Fibroblast of mammary gland (primary cell): ENCODE measurements at regions not wholly inside any gene's neighbourhood (a gene's known extent, or its start where the extent isn't known, plus 50 kb on each side); places are given as distances from the start of the nearest gene placed in this dataset.
"Not testable (repeated sequence)": the region's sequence is repeated elsewhere in the genome, so short reads cannot be mapped to it uniquely, and the experiment has no call there.

ENCODE experiments used
- DNase-seq: peaks from one replicate; pipeline ENCODE4 v3.0.0-alpha.2; 2010; ENCODE audit warnings: low read depth
- H3K4me3 ChIP-seq: 2 replicates; pipeline ENCODE4 v1.5.1; 2011; ENCODE audit warnings: low read depth, mild to moderate bottlenecking, low read length, moderate library complexity; ENCODE audit not compliant: control insufficient read depth
- TF ChIP-seq, protein P1 (sequence below): conservative IDR thresholded peaks from 2 replicates; pipeline ENCODE4 v1.5.1; 2011; ENCODE audit warnings: low read depth, low read length, inconsistent platforms; ENCODE audit not compliant: control insufficient read depth, insufficient read depth

DNA sequence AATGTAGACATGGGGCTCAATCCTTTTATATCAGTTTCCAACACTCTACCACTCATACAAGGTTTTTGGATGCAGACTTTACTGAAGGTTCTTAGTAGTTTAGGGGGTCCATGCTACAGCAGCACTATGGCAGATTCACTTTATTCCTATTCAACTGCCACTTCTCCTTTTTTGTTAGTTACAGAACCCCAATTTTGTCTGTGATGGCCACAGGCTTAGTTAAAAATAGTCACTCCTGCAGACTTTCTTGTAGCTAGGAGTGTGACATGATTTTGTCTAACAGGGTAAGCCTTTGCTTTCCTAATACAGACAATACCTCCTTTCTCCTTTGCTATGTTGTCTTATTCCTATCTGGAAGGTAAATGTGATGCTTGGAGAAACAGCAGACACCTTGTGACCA is 90.0 kb upstream of the SLC24A3 start:
- TF ChIP-seq, protein P1, sequence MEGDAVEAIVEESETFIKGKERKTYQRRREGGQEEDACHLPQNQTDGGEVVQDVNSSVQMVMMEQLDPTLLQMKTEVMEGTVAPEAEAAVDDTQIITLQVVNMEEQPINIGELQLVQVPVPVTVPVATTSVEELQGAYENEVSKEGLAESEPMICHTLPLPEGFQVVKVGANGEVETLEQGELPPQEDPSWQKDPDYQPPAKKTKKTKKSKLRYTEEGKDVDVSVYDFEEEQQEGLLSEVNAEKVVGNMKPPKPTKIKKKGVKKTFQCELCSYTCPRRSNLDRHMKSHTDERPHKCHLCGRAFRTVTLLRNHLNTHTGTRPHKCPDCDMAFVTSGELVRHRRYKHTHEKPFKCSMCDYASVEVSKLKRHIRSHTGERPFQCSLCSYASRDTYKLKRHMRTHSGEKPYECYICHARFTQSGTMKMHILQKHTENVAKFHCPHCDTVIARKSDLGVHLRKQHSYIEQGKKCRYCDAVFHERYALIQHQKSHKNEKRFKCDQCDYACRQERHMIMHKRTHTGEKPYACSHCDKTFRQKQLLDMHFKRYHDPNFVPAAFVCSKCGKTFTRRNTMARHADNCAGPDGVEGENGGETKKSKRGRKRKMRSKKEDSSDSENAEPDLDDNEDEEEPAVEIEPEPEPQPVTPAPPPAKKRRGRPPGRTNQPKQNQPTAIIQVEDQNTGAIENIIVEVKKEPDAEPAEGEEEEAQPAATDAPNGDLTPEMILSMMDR: no peak
- H3K4me3 ChIP-seq: no peak overlapping the region
- DNase-seq: no peak

DNA sequence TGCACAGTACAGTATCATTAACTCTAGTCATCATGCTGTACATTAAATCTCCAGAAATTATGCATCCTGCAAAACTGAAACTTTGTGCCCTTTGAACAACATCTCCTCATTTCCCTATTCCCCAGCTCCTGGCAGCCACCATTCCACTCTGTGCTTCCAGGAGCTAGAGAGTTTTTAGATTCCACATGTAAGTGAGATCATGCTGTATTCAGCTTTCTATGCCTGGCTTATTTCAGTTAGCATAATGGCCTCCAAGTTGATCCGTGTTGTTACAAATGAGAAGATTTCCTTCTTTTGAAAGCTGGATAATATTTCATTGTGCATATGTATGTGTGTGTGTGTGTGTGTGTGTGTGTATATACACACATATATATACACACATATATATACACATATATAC is 86.9 kb upstream of the SLC24A3 start:
- DNase-seq: no peak
- TF ChIP-seq, protein P1: no peak
- no peak overlapping the region for H3K4me3 ChIP-seq

DNA sequence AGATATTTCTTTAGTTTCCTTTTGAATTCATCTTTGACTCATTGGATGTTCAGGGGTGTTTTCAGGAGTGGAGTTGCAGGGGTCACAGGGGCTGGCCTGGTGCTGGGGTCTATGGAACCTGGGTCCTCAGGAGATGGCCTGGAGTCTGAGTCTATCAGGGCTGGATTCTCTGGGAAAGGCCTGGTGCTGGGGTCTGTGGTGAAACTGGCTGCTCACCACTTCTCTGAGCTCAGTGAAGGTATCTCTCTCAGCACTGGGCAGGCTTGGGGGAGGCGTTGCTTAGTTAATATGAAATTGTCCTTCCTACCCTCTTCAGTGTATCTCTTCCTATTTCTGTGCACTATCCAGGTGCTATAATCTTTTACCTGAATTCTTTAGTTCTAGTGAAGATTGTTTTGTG is 83.1 kb upstream of the SLC24A3 start:
- DNase-seq: no peak
- TF ChIP-seq, protein P1: no peak
- H3K4me3 ChIP-seq: no peak overlapping the region

DNA sequence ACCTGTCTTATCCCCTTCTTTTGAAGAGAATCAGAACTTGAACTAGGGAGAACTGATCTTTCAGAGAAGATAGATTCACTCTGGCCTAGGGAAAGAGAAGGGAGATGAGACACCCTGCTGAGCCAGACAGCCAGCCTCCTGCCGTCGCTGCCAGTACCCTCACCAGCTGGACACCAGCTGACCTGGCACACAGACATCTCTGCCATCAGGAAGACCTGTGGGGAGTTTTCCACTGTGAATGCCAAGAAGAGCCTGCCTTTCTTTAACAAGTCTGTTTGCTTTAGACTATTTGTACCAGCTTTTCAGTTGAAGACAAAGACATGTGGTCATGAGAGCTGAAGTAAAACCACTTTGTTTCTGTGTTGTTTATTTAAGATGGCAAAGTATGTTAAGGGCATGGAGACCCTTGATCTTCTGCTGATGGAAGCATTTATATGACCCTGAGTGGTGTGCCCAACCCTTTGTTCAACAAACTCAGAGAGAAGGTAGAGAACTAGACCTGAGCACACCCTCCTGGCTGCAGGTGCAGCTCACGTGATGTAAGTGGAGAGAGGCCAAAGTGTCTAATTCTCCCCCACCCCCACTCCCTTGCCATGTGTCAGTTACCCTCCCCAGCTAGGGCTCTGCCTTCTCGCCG is 82.3 kb upstream of the SLC24A3 start:
- no peak for DNase-seq
- H3K4me3 ChIP-seq: no peak overlapping the region
- TF ChIP-seq, protein P1: no peak

DNA sequence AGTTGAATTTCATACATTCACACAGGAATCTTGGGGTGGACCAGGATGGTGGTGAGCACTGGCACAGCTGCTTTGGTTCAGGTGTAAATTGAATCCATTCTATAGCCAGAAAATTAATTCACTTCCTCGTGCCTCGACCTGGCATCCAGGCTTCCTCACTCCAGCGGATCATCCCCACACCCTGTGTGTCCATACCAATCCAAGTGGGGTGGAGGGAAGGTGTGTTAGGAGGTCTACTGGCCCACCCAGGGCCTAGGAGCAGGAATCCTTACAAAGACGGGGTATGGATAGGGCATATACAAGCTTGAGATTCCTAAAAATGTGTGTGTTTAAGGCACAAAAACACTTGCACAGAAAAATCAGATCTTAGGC is 81.8 kb upstream of the SLC24A3 start:
- DNase-seq: no peak
- no peak overlapping the region for H3K4me3 ChIP-seq
- TF ChIP-seq, protein P1: no peak

DNA sequence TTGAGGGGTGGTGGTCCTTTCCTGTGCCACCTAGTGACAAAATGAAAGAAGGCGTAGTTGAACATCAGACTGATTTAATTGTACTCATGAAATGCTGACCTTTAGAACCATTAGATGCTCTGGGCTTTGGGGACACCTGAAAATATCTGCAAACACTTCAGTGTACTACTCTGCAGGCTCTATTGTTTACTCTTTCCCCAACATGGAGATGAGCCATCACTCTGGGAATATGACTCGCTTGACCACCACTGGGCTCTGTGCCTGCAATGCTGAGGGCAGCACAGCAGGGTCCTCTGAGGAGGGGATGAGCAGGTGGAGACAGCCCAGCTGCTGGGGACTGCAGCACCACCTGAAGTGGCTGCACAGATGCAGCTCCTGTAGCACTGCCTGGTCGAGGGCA is 74.8 kb upstream of the SLC24A3 start:
- TF ChIP-seq, protein P1: no peak
- H3K4me3 ChIP-seq: no peak overlapping the region
- DNase-seq: no peak

DNA sequence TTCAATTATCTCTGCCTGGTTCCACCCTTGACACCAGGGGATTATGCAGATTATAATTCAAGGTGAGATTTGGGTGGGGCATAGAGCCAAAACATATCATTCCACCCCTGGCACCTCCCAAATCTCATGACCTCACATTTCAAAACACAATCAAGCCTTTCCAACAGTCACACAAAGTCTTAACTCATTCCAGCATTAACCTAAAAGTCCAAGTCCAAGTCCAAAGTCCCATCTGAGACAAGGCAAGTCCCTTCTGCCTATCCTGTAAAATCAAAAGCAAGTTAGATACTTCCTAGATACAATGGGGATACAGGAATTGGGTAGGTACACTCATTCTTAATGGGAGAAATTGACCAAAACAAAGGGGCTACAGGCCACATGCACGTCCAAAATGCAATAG is 73.7 kb upstream of the SLC24A3 start:
- H3K4me3 ChIP-seq: no peak overlapping the region
- TF ChIP-seq, protein P1: no peak
- no peak for DNase-seq

DNA sequence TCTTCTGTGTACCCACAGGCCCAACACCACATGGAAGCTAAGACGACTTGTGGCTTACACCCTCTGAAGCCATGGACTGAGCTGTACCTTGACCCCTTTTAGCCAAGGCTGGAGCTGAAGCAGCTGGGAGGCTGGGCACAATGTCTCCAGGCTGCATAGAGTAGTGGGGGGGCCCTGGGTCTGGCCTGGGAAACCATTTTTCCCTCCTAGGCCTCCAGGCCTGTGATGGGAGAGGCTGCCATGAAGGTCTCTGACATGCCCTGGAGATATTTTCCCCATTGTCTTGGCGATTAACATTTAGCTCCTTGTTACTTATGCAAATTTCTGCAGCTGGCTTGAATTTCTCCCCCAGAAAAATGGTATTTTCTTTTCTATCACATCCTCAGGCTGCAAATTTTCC is 72.9 kb upstream of the SLC24A3 start:
- DNase-seq, H3K4me3 ChIP-seq: not testable (repeated sequence)
